Loucy (cell line): ENCODE measurements at regions not wholly inside any gene's neighbourhood (a gene's known extent, or its start where the extent isn't known, plus 50 kb on each side); places are given as distances from the start of the nearest gene placed in this dataset.

Experiments used
- H2AFZ ChIP-seq: fragments of 200-600 bp; sonication (generic); 2 replicates; pipeline ENCODE4 v1.6.0; 2016; ENCODE audit warnings: antibody characterized with exemption, mild to moderate bottlenecking, low read length, moderate library complexity
- H3F3A ChIP-seq: fragments of 200-600 bp; 2 replicates; pipeline ENCODE4 v1.6.0; 2016; ENCODE audit warnings: antibody characterized with exemption, low read depth, mild to moderate bottlenecking
- H3K27me3 ChIP-seq: fragments of 200-600 bp; sonication (generic); 2 replicates; pipeline ENCODE4 v1.6.1; 2014; ENCODE audit warnings: low read length, mild to moderate bottlenecking; ENCODE audit not compliant: insufficient read depth, poor library complexity, severe bottlenecking
- H3K36me3 ChIP-seq: fragments of 200-600 bp; sonication (generic); 2 replicates; pipeline ENCODE4 v1.6.1; 2016; ENCODE audit warnings: low read length; ENCODE audit not compliant: insufficient read depth
- H3K4me1 ChIP-seq: fragments of 200-600 bp; sonication (generic); 2 replicates; pipeline ENCODE4 v1.5.1; 2014; ENCODE audit warnings: low read length, mild to moderate bottlenecking; ENCODE audit not compliant: insufficient read depth, poor library complexity, severe bottlenecking
- H3K4me2 ChIP-seq: fragments of 200-600 bp; sonication (generic); 2 replicates; pipeline ENCODE4 v1.6.0; 2014; ENCODE audit warnings: antibody characterized with exemption, low read length, low read depth, mild to moderate bottlenecking; ENCODE audit not compliant: poor library complexity, severe bottlenecking
- H3K4me3 ChIP-seq: fragments of 200-600 bp; sonication (generic); 2 replicates; pipeline ENCODE4 v1.5.1; 2014; ENCODE audit warnings: low read length, mild to moderate bottlenecking, mixed read lengths; ENCODE audit not compliant: poor library complexity, severe bottlenecking
- H3K79me2 ChIP-seq: fragments of 200-600 bp; sonication (generic); 2 replicates; pipeline ENCODE4 v1.6.1; 2014; ENCODE audit warnings: low read length; ENCODE audit not compliant: insufficient read depth
- H3K9ac ChIP-seq: fragments of 200-600 bp; sonication (generic); 2 replicates; pipeline ENCODE4 v1.6.0; 2014; ENCODE audit warnings: mild to moderate bottlenecking, low read depth, low read length, moderate library complexity; ENCODE audit not compliant: poor library complexity, severe bottlenecking
- H3K9me2 ChIP-seq: fragments of 200-600 bp; sonication (generic); replicated peaks from 2 replicates; pipeline ENCODE4 v1.6.1; 2016; ENCODE audit warnings: low read depth, low read length, mixed read lengths
- H3K9me3 ChIP-seq: fragments of 200-600 bp; sonication (generic); 2 replicates; pipeline ENCODE4 v1.6.1; 2014; ENCODE audit warnings: mild to moderate bottlenecking, antibody characterized with exemption, low read length, low read depth; ENCODE audit not compliant: insufficient read depth
- H4K20me1 ChIP-seq: fragments of 200-600 bp; sonication (generic); 2 replicates; pipeline ENCODE4 v1.6.0; 2014; ENCODE audit warnings: antibody characterized with exemption, low read length, mild to moderate bottlenecking; ENCODE audit not compliant: insufficient read depth, poor library complexity, severe bottlenecking
- EZH2phosphoT487 ChIP-seq: fragments of 200-600 bp; IDR thresholded peaks from 2 replicates; pipeline ENCODE4 v1.6.1; 2018; ENCODE audit warnings: antibody characterized with exemption, mild to moderate bottlenecking, moderate library complexity, borderline replicate concordance
- TF ChIP-seq, protein P1 (sequence below): fragments of 200-600 bp; sonication (generic); conservative IDR thresholded peaks from 2 replicates; pipeline ENCODE4 v1.5.1; 2014; ENCODE audit warnings: mild to moderate bottlenecking, antibody characterized with exemption, low read length

GRCh38 chr10:124263726-124264125 lies 155.0 kb downstream of the OAT start:
- no peak overlapping the region for H3K4me2 ChIP-seq
- H3K27me3 ChIP-seq, result no peaks in the 10 kb centered on the region
- H4K20me1 ChIP-seq, result no peaks in the 10 kb centered on the region
- no peaks in the 10 kb centered on the region for H3K9me3 ChIP-seq
- H3K4me3 ChIP-seq, result no peak overlapping the region
- TF ChIP-seq, protein P1, sequence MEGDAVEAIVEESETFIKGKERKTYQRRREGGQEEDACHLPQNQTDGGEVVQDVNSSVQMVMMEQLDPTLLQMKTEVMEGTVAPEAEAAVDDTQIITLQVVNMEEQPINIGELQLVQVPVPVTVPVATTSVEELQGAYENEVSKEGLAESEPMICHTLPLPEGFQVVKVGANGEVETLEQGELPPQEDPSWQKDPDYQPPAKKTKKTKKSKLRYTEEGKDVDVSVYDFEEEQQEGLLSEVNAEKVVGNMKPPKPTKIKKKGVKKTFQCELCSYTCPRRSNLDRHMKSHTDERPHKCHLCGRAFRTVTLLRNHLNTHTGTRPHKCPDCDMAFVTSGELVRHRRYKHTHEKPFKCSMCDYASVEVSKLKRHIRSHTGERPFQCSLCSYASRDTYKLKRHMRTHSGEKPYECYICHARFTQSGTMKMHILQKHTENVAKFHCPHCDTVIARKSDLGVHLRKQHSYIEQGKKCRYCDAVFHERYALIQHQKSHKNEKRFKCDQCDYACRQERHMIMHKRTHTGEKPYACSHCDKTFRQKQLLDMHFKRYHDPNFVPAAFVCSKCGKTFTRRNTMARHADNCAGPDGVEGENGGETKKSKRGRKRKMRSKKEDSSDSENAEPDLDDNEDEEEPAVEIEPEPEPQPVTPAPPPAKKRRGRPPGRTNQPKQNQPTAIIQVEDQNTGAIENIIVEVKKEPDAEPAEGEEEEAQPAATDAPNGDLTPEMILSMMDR, result no peak
- no peak for TF ChIP-seq EZH2phosphoT487
- no peaks in the 10 kb centered on the region for H3K4me1 ChIP-seq
- no peaks in the 10 kb centered on the region for H3F3A ChIP-seq
- H3K9ac ChIP-seq, result no peak overlapping the region
- H3K36me3 ChIP-seq, result no peaks in the 10 kb centered on the region
- H3K79me2 ChIP-seq, result no peaks in the 10 kb centered on the region
- H3K9me2 ChIP-seq, result no peaks in the 10 kb centered on the region
- H2AFZ ChIP-seq, result no peak overlapping the region

- Histone ChIP-seq H3K4me3 (no peak overlapping the region), H3F3A (no peaks in the 10 kb centered on the region), H3K4me1 (no peaks in the 10 kb centered on the region), H2AFZ (no peak overlapping the region), H3K9ac (no peak overlapping the region), H3K9me3 (no peaks in the 10 kb centered on the region), H3K79me2 (no peaks in the 10 kb centered on the region), H4K20me1 (no peaks in the 10 kb centered on the region), H3K9me2 (no peaks in the 10 kb centered on the region), H3K27me3 (no peaks in the 10 kb centered on the region), H3K4me2 (no peak overlapping the region), H3K36me3 (no peaks in the 10 kb centered on the region)
- no peak for TF ChIP-seq EZH2phosphoT487
- TF ChIP-seq, protein P1, result no peak
These were observed 155.8 kb downstream of the OAT start for GRCh38 chr10:124262971-124263370.

DNA sequence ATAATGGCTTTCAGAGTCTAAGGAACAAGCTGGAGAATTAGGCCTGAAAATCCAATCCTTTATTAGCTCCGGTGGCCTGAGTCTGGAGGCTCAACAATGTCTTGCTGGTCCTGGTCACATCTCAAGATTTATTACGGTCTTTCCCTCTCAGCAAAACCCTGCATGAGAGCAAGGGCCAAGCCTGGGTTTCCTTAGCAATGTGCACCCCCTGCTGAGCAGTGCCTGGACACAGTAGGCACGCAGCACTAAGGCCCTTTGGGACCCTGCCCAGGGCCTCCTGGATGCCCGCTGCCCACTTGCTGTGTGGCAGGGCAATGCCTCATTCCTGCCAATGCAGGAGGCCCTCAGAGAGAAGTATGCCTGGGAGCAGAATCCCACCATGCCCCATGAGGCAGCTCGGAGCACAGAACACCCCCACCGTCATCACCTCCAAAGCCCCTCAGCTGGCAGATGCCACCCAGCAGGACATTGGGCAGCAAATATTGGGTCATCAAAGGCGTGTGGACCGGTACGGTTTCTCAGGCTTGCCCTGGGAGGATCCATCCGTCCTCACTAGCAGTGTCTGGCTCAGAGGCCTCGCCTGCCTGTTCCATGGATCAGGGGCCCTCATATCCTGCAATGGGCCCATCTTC lies 156.4 kb downstream of the OAT start:
- Histone ChIP-seq H3K4me3 (no peak overlapping the region), H2AFZ (no peak overlapping the region), H3K79me2 (no peaks in the 10 kb centered on the region), H3K4me1 (no peaks in the 10 kb centered on the region), H3K9me2 (no peaks in the 10 kb centered on the region), H3K36me3 (no peaks in the 10 kb centered on the region), H3K9me3 (no peaks in the 10 kb centered on the region), H3K4me2 (no peak overlapping the region), H3F3A (no peaks in the 10 kb centered on the region), H3K9ac (no peak overlapping the region), H4K20me1 (no peaks in the 10 kb centered on the region), H3K27me3 (no peaks in the 10 kb centered on the region)
- TF ChIP-seq, protein P1, result no peak
- TF ChIP-seq EZH2phosphoT487, result no peak
